Hepatocyte (in vitro differentiated cells): ENCODE measurements at regions not wholly inside any gene's neighbourhood (a gene's known extent, or its start where the extent isn't known, plus 50 kb on each side); places are given as distances from the start of the nearest gene placed in this dataset.

ENCODE experiments used
- CTCF ChIP-seq: fragments of 200-600 bp; sonication (generic); IDR thresholded peaks from 2 replicates; pipeline ENCODE4 v1.5.1; 2016; ENCODE audit warnings: antibody characterized with exemption, mild to moderate bottlenecking; ENCODE audit not compliant: poor library complexity
- EZH2 ChIP-seq: fragments of 200-600 bp; sonication (generic); IDR thresholded peaks from 2 replicates; pipeline ENCODE4 v1.6.1; 2016; ENCODE audit warnings: antibody characterized with exemption, mild to moderate bottlenecking, borderline replicate concordance
- EZH2phosphoT487 ChIP-seq: fragments of 200-600 bp; sonication (generic); IDR thresholded peaks from one replicate; pipeline ENCODE4 v1.6.1; 2018; ENCODE audit warnings: antibody characterized with exemption, mild to moderate bottlenecking, low read depth, moderate library complexity; ENCODE audit not compliant: unreplicated experiment, severe bottlenecking

GRCh38 chr2:8615576-8616281 lies 66.1 kb upstream of the ID2 start:
- TF ChIP-seq CTCF: no peak
- TF ChIP-seq EZH2: no peak
- TF ChIP-seq EZH2phosphoT487: no peak
